NB4 (cell line): ENCODE measurements at regions not wholly inside any gene's neighbourhood (a gene's known extent, or its start where the extent isn't known, plus 50 kb on each side); places are given as distances from the start of the nearest gene placed in this dataset.

ENCODE experiments used
- MYC ChIP-seq: IDR thresholded peaks from 2 replicates; pipeline ENCODE4 v1.6.1; 2011; ENCODE audit warnings: low read depth, low read length
- POLR2A ChIP-seq: IDR thresholded peaks from 2 replicates; pipeline ENCODE4 v1.6.1; 2011; ENCODE audit warnings: mild to moderate bottlenecking; ENCODE audit not compliant: insufficient read length; ENCODE audit errors: extremely low read depth
- TF ChIP-seq, protein P1 (sequence below): IDR thresholded peaks from one replicate; pipeline ENCODE4 v1.5.1; 2012; ENCODE audit warnings: low read depth, low read length
- TF ChIP-seq, protein P2 (sequence below): IDR thresholded peaks from 2 replicates; pipeline ENCODE4 v1.6.1; 2011; ENCODE audit warnings: low read depth, low read length

DNA sequence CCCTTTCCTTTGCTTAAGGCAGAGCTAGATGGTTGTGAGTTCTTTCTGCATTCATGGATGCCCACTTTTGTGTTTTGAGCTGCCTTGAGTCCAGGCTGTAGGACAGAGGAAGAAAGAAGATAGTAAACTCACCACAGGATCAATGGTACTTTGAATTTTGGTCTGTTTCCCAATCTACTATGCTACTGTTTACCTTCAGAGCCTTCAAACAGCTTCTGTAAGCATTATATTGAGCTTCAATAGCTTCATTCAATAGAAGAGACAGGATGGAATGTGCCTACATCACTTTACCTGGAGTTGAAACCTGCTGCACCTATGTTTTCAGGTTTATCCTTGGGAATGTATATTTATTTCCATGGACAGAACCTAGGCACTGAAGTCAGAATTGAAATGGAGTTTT lies 397.9 kb upstream of the DYNLRB2 start:
- TF ChIP-seq POLR2A (no peak), MYC (no peak)
- TF ChIP-seq, protein P1, sequence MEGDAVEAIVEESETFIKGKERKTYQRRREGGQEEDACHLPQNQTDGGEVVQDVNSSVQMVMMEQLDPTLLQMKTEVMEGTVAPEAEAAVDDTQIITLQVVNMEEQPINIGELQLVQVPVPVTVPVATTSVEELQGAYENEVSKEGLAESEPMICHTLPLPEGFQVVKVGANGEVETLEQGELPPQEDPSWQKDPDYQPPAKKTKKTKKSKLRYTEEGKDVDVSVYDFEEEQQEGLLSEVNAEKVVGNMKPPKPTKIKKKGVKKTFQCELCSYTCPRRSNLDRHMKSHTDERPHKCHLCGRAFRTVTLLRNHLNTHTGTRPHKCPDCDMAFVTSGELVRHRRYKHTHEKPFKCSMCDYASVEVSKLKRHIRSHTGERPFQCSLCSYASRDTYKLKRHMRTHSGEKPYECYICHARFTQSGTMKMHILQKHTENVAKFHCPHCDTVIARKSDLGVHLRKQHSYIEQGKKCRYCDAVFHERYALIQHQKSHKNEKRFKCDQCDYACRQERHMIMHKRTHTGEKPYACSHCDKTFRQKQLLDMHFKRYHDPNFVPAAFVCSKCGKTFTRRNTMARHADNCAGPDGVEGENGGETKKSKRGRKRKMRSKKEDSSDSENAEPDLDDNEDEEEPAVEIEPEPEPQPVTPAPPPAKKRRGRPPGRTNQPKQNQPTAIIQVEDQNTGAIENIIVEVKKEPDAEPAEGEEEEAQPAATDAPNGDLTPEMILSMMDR: no peak
- TF ChIP-seq, protein P2, sequence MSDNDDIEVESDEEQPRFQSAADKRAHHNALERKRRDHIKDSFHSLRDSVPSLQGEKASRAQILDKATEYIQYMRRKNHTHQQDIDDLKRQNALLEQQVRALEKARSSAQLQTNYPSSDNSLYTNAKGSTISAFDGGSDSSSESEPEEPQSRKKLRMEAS: no peak
